Progenitor cell of endocrine pancreas (in vitro differentiated cells): ENCODE measurements at regions not wholly inside any gene's neighbourhood (a gene's known extent, or its start where the extent isn't known, plus 50 kb on each side); places are given as distances from the start of the nearest gene placed in this dataset.

ENCODE experiments used
- DNase-seq: peaks from one replicate; pipeline ENCODE4 v3.0.0; 2021; ENCODE audit warnings: low spot score; ENCODE audit not compliant: unreplicated experiment
- H3K27ac Mint-ChIP-seq: 2 replicates; pipeline ENCODE4 v1.8.0; 2021; ENCODE audit warnings: mild to moderate bottlenecking, moderate library complexity, mixed read lengths
- H3K27me3 Mint-ChIP-seq: 2 replicates; pipeline ENCODE4 v1.8.0; 2021; ENCODE audit warnings: mixed read lengths
- H3K36me3 Mint-ChIP-seq: 2 replicates; pipeline ENCODE4 v1.8.0; 2022; ENCODE audit warnings: mixed read lengths; ENCODE audit not compliant: insufficient read depth
- H3K4me1 Mint-ChIP-seq: 2 replicates; pipeline ENCODE4 v1.8.0; 2021; ENCODE audit warnings: low read depth, mixed read lengths
- H3K4me3 Mint-ChIP-seq: 2 replicates; pipeline ENCODE4 v1.8.0; 2021; ENCODE audit warnings: low read depth, mild to moderate bottlenecking, moderate library complexity, mixed read lengths
- H3K9me3 Mint-ChIP-seq: 2 replicates; pipeline ENCODE4 v1.8.0; 2021; ENCODE audit warnings: low read depth, mixed read lengths
- CTCF ChIP-seq: fragments of 200-600 bp; sonication (generic); IDR thresholded peaks from one replicate; pipeline ENCODE4 v1.5.0; 2021; ENCODE audit warnings: antibody characterized with exemption, mild to moderate bottlenecking; ENCODE audit not compliant: unreplicated experiment

GRCh38 chr17:77604301-77604972, 354.1 kb upstream of the TNRC6C start:
- Mint-ChIP-seq H3K4me3 (no peak overlapping the region), H3K27me3 (peaks cover 28% of the 10 kb centered on the region), H3K4me1 (no peaks in the 10 kb centered on the region), H3K36me3 (no peaks in the 10 kb centered on the region), H3K27ac (no peak overlapping the region), H3K9me3 (no peaks in the 10 kb centered on the region)
- TF ChIP-seq CTCF: no peak
- no peak for DNase-seq

- TF ChIP-seq CTCF: no peak
- no peak overlapping the region for H3K27ac Mint-ChIP-seq
- no peaks in the 10 kb centered on the region for H3K36me3 Mint-ChIP-seq
- DNase-seq: no peak
- no peak overlapping the region for H3K4me3 Mint-ChIP-seq
- no peaks in the 10 kb centered on the region for H3K9me3 Mint-ChIP-seq
- H3K27me3 Mint-ChIP-seq: peaks cover 28% of the 10 kb centered on the region
- H3K4me1 Mint-ChIP-seq: no peaks in the 10 kb centered on the region
Measured at GRCh38 chr17:77604973-77605313, 353.6 kb upstream of the TNRC6C start.

GRCh38 chr17:77606146-77606864, 352.2 kb upstream of the TNRC6C start:
- Mint-ChIP-seq H3K27me3 (peaks cover 25% of the 10 kb centered on the region), H3K27ac (no peak overlapping the region), H3K4me3 (no peak overlapping the region), H3K36me3 (no peaks in the 10 kb centered on the region), H3K9me3 (no peaks in the 10 kb centered on the region), H3K4me1 (no peaks in the 10 kb centered on the region)
- no peak for TF ChIP-seq CTCF
- no peak for DNase-seq

GRCh38 chr17:77606865-77607210, 351.7 kb upstream of the TNRC6C start:
- Mint-ChIP-seq H3K27me3 (peaks cover 25% of the 10 kb centered on the region), H3K36me3 (no peaks in the 10 kb centered on the region), H3K27ac (no peak overlapping the region), H3K4me1 (no peaks in the 10 kb centered on the region), H3K4me3 (no peak overlapping the region), H3K9me3 (no peaks in the 10 kb centered on the region)
- no peak for DNase-seq
- TF ChIP-seq CTCF: no peak

GRCh38 chr17:77607606-77608005, 350.9 kb upstream of the TNRC6C start:
- DNase-seq: no peak
- H3K4me3 Mint-ChIP-seq: no peak overlapping the region
- no peaks in the 10 kb centered on the region for H3K9me3 Mint-ChIP-seq
- H3K36me3 Mint-ChIP-seq: no peaks in the 10 kb centered on the region
- TF ChIP-seq CTCF: no peak
- no peak overlapping the region for H3K27ac Mint-ChIP-seq
- peaks cover 31% of the 10 kb centered on the region for H3K27me3 Mint-ChIP-seq
- H3K4me1 Mint-ChIP-seq: no peaks in the 10 kb centered on the region
